ENCODE measurements at regions not wholly inside any gene's neighbourhood (a gene's known extent, or its start where the extent isn't known, plus 50 kb on each side); places are given as distances from the start of the nearest gene placed in this dataset.

- no peak for TF ChIP-seq POLR2A (IDR thresholded peaks at IDR 0.05; ENCODE audit: low read depth, low read length)
- TF ChIP-seq TAF1 (IDR thresholded peaks at IDR 0.05; ENCODE audit: borderline replicate concordance, low read depth, low read length) = no peak
- TF ChIP-seq POLR2AphosphoS5 (IDR thresholded peaks at IDR 0.05; ENCODE audit: low read depth, low read length) = no peak
These were observed 824.2 kb upstream of the FAM98A start for GRCh38 chr2:34423301-34423700.
